HG03175 (cell line): ENCODE measurements at regions not wholly inside any gene's neighbourhood (a gene's known extent, or its start where the extent isn't known, plus 50 kb on each side); places are given as distances from the start of the nearest gene placed in this dataset.
A peak's percentile ranks its signal among the peaks of the same experiment; 100 is the strongest.
"Not testable (repeated sequence)": the region's sequence is repeated elsewhere in the genome, so short reads cannot be mapped to it uniquely, and the experiment has no call there.

ENCODE experiments used
- ATAC-seq: cut with Tn5 transposase; IDR thresholded peaks from one replicate; pipeline ENCODE4 v1.9.1; 2021; ENCODE audit warnings: mild to moderate bottlenecking, moderate library complexity; ENCODE audit not compliant: unreplicated experiment

GRCh38 chr7:75201606-75202079 is 109.3 kb downstream of the GTF2IRD2B start:
- not testable (repeated sequence) for ATAC-seq

- not testable (repeated sequence) for ATAC-seq
These were observed 113.1 kb downstream of the GTF2IRD2B start for GRCh38 chr7:75205367-75206085.

DNA sequence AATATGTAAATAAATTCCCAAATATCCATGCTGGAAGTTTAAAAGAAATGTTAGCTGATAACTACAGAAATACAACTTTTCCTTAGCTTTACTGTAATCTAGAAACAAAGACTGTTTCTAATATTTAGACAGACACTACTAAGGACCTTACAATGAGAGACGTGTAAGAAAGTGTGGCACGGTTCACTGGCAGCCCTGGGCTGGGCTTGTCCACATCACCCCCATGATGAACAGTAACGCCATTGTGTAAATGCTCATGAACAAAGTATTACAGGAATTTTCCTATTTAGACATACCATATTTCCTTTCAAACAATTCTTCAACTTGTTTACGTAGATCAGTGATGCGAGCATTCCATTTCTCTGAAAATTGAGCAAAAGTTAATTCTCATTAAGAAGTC is 123.1 kb downstream of the GTF2IRD2B start:
- not testable (repeated sequence) for ATAC-seq

- ATAC-seq = not testable (repeated sequence)
These were observed 124.6 kb downstream of the GTF2IRD2B start for GRCh38 chr7:75216963-75217362.

DNA sequence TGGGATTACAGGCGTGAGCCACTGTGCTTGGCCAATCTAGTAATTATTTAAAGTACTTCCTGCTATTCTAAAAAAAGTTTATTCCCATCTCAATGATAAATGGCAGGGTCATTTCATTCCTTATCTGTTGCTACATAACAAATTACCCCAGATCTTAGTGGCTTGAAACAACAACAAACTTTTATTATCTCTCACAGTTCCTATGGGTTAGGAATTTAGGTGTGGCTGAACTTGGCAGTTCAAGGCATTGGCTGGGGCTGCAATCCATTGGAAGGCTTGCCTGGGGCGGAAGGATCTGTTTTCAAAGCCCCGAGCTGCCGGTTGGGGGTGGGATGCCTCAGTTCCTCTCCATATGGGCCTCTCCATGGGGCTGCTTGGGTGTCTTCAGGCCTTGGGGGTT is 133.7 kb downstream of the GTF2IRD2B start:
- ATAC-seq = not testable (repeated sequence)

DNA sequence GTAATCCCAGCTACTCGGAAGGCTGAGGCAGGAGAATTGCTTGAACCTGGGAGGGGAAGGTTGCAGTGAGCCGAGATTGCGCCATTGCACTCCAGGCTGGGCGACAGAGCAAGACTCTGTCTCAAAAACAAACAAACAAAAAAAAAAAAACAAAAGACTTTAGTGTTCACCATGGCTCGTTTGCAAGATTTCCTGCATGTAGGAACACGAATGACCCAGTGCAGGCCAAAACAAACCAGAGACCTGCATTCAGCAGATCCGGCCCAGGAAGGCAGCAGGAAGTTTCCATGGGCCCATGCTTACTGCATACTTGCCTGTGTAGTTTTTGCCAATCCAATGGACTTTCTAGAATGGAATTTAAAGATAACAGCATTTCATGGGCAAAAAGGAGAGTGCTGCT is 137.2 kb downstream of the GTF2IRD2B start:
- not testable (repeated sequence) for ATAC-seq

DNA sequence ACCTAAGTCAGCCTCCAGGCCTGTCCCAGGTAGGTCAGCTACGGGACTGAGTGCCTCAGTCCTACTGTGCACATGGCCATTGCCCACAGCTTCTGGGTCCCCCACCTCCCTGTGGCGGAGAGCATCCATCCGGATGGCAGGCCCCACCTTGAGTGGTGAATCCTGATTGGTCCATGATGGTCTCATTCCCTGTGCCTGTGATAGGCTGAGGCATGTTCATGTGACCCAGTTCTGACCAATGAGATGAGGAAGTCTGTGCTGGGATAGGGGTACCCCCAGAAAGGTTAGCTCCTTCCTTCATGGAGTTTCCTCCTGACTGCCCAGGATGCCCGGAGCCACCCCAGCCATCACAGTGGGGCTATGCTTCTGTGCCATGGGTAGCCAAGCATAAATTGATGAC is 138.2 kb downstream of the GTF2IRD2B start:
- not testable (repeated sequence) for ATAC-seq

- not testable (repeated sequence) for ATAC-seq
These were observed 142.9 kb downstream of the GTF2IRD2B start for GRCh38 chr7:75235092-75235826.

- not testable (repeated sequence) for ATAC-seq
These were observed 143.4 kb downstream of the GTF2IRD2B start for GRCh38 chr7:75235827-75236167.

- peak; percentile 94 for ATAC-seq
These were observed 145.1 kb downstream of the GTF2IRD2B start for GRCh38 chr7:75237255-75238187.

- not testable (repeated sequence) for ATAC-seq
These were observed 145.9 kb downstream of the GTF2IRD2B start for GRCh38 chr7:75238309-75238708.

DNA sequence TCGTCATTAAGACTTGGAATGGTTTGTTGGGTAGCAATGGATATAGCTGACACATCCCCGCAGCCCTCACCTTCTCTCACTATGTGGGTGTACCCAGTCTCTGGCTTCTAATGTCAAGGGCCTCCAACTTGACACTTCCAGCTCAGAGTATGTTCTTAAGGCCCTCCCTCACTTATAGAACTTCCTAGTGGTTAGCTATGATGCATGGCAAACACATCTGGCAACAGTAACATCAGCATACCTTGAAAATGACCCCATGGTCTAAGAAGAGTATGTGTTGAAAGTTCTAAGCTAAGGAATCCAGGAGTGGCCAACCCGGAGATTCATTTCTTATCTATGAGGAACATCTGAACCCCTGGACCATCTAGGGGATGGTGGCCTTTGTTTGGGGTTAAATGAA is 151.2 kb downstream of the GTF2IRD2B start:
- ATAC-seq = not testable (repeated sequence)

- ATAC-seq = not testable (repeated sequence)
These were observed 147.2 kb upstream of the TRIM73 start for GRCh38 chr7:75248216-75248615.

DNA sequence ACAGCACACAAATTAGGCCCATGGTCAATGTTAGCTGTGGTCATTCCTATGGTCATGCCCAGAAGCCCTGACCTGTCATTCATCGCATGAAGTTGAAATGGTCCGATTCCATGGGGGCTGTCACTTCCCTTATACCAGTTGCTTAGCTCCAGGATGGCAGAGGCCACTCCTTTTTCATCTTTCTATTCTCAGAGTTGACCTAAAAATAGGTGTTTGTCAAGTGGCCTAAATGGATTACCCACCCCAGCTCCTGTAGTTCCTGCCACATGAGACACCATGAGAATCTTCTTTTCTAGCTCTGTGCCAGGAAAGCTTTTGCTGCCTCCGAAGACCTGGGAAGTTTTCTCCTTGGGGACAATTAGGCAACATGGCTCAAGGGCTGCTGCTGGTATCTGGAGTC is 141.2 kb upstream of the TRIM73 start:
- not testable (repeated sequence) for ATAC-seq

DNA sequence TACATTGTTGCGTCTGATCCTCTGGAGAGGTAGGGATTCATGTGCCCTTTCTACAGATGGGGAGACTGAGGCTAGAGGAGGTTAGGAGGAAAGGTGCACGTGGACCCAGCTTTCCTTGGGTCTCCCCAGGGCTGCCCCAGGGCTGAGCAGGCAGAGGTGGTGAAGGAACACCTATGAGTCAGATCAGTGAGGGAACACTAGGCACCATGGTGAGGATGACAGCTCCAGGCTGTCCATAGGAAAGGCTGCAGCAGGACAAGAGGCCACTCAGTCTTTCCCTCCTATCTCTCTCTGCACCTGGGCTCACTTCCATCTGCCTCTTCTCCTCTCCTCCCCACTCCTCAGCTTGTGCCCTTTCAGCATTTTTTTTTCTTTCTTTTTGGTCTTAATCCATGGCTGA is 138.0 kb upstream of the TRIM73 start:
- ATAC-seq = not testable (repeated sequence)

DNA sequence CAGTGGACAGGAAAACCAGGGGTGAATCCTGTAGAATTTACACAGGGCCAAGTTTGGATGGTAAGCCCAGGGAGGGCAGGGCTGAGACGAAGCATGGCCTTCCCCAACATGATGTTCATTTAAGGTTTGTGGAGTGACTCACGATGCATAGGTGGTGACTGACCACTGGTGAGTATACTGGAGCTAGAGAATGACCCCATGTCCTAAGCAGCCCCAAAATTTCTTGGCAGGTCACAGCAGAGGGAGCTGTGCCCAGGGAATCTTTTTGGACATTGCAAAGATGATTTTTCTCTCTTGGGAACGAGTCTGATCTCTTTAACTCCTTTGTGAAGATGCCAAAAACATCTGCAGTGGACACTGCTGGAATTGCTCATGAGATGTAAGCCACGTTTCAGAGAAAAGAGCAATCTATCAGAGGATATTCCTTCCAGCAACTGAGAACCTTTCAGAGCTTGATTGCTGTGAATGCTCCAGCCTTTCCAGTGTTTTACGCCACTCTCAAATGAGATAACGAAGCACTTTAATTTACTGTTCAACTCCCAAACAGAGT is 135.9 kb upstream of the TRIM73 start:
- ATAC-seq = not testable (repeated sequence)

GRCh38 chr7:75261660-75262059 is 133.8 kb upstream of the TRIM73 start:
- ATAC-seq = not testable (repeated sequence)

- ATAC-seq = not testable (repeated sequence)
These were observed 127.3 kb upstream of the TRIM73 start for GRCh38 chr7:75268158-75268557.

DNA sequence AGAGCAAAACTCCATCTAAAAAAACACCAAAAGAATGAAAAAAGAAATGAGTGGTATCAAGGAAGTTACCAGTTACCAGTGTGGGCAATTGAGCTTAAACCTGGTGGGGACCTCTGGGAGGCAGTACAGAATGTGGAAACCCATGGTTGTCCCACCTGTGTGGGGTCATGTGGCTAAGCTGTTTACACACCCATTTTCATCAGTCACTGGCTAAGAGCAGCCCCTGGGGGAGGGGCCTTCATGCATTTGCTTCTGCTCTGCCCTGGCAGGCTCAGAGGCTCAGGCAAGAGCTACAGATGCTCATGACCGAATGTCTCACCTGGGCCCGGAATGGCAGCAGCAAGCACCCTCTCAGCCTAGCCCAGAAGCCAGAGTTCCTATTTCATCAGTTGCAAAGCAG is 126.3 kb upstream of the TRIM73 start:
- ATAC-seq = not testable (repeated sequence)

GRCh38 chr7:75274114-75274513 is 121.3 kb upstream of the TRIM73 start:
- ATAC-seq = not testable (repeated sequence)
